MG63 (cell line): ENCODE measurements at regions not wholly inside any gene's neighbourhood (a gene's known extent, or its start where the extent isn't known, plus 50 kb on each side); places are given as distances from the start of the nearest gene placed in this dataset.
"Not testable (repeated sequence)": the region's sequence is repeated elsewhere in the genome, so short reads cannot be mapped to it uniquely, and the experiment has no call there.

Experiments used
- DNase-seq: peaks from one replicate; pipeline ENCODE4 v3.0.0-alpha.2; 2020
- H3K27me3 ChIP-seq: fragments of 250-450 bp; sonication (Bioruptor Pico); 2 replicates; pipeline ENCODE4 v1.5.1; 2020; ENCODE audit warnings: mild to moderate bottlenecking, moderate library complexity
- H3K36me3 ChIP-seq: fragments of 250-450 bp; sonication (Bioruptor Pico); 2 replicates; pipeline ENCODE4 v1.5.1; 2020; ENCODE audit warnings: mild to moderate bottlenecking, moderate library complexity
- H3K4me3 ChIP-seq: fragments of 250-450 bp; sonication (Bioruptor Pico); 2 replicates; pipeline ENCODE4 v1.5.1; 2020; ENCODE audit warnings: mild to moderate bottlenecking, moderate library complexity
- H3K9me3 ChIP-seq: fragments of 250-450 bp; sonication (Bioruptor Pico); 2 replicates; pipeline ENCODE4 v1.5.1; 2020; ENCODE audit warnings: mild to moderate bottlenecking, moderate library complexity

GRCh38 chr1:190633488-190633887, 155.8 kb upstream of the BRINP3 start:
- no peak for DNase-seq
- Histone ChIP-seq H3K4me3 (no peak overlapping the region), H3K36me3 (no peaks in the 10 kb centered on the region), H3K9me3 (peaks cover 3% of the 10 kb centered on the region), H3K27me3 (no peaks in the 10 kb centered on the region)

- Histone ChIP-seq H3K9me3 (peaks cover 3% of the 10 kb centered on the region), H3K4me3 (no peak overlapping the region), H3K27me3 (no peaks in the 10 kb centered on the region), H3K36me3 (no peaks in the 10 kb centered on the region)
- DNase-seq, result no peak
Measured at GRCh38 chr1:190634134-190634533, 156.5 kb upstream of the BRINP3 start.

- no peak overlapping the region for H3K4me3 ChIP-seq
- H3K9me3 ChIP-seq, result peaks cover 3% of the 10 kb centered on the region; the same call in 1 of the 2 replicates
- no peaks in the 10 kb centered on the region for H3K36me3 ChIP-seq
- DNase-seq, result no peak
- H3K27me3 ChIP-seq, result no peaks in the 10 kb centered on the region
Measured at GRCh38 chr1:190649553-190649952, 171.9 kb upstream of the BRINP3 start.

- no peak for DNase-seq
- Histone ChIP-seq H3K4me3 (no peak overlapping the region), H3K36me3 (no peaks in the 10 kb centered on the region), H3K9me3 (no peaks in the 10 kb centered on the region), H3K27me3 (no peaks in the 10 kb centered on the region)
Measured at GRCh38 chr1:190658907-190659306, 181.2 kb upstream of the BRINP3 start.

GRCh38 chr1:190663962-190664361, 186.3 kb upstream of the BRINP3 start:
- no peaks in the 10 kb centered on the region for H3K27me3 ChIP-seq
- H3K9me3 ChIP-seq, result no peaks in the 10 kb centered on the region
- no peak for DNase-seq
- H3K4me3 ChIP-seq, result no peak overlapping the region
- H3K36me3 ChIP-seq, result no peaks in the 10 kb centered on the region

- H3K36me3 ChIP-seq, result no peaks in the 10 kb centered on the region
- H3K9me3 ChIP-seq, result no peaks in the 10 kb centered on the region
- no peaks in the 10 kb centered on the region for H3K27me3 ChIP-seq
- no peak for DNase-seq
- H3K4me3 ChIP-seq, result no peak overlapping the region
Measured at GRCh38 chr1:190665045-190665444, 187.4 kb upstream of the BRINP3 start.

- Histone ChIP-seq H3K9me3 (no peaks in the 10 kb centered on the region), H3K27me3 (no peaks in the 10 kb centered on the region), H3K36me3 (no peaks in the 10 kb centered on the region), H3K4me3 (no peak overlapping the region)
- DNase-seq, result no peak
Measured at GRCh38 chr1:190667914-190668313, 190.2 kb upstream of the BRINP3 start.

- DNase-seq, result peak; percentile 63
- Histone ChIP-seq H3K9me3 (peaks cover 6% of the 10 kb centered on the region), H3K4me3 (no peak overlapping the region), H3K36me3 (no peaks in the 10 kb centered on the region), H3K27me3 (no peaks in the 10 kb centered on the region)
Measured at GRCh38 chr1:190679044-190679443, 201.4 kb upstream of the BRINP3 start.

- Histone ChIP-seq H3K9me3 (peaks cover 4% of the 10 kb centered on the region; the same call in 1 of the 2 replicates), H3K4me3 (no peak overlapping the region), H3K36me3 (no peaks in the 10 kb centered on the region), H3K27me3 (no peaks in the 10 kb centered on the region)
- DNase-seq, result no peak
Measured at GRCh38 chr1:190679454-190679853, 201.8 kb upstream of the BRINP3 start.

GRCh38 chr1:190679983-190680382, 202.3 kb upstream of the BRINP3 start:
- no peak for DNase-seq
- Histone ChIP-seq H3K36me3 (no peaks in the 10 kb centered on the region), H3K27me3 (no peaks in the 10 kb centered on the region), H3K4me3 (no peak overlapping the region), H3K9me3 (no peaks in the 10 kb centered on the region)

- Histone ChIP-seq H3K4me3 (no peak overlapping the region), H3K27me3 (no peaks in the 10 kb centered on the region), H3K9me3 (no peaks in the 10 kb centered on the region), H3K36me3 (no peaks in the 10 kb centered on the region)
- no peak for DNase-seq
Measured at GRCh38 chr1:190685676-190686075, 208.0 kb upstream of the BRINP3 start.

- no peak overlapping the region for H3K4me3 ChIP-seq
- no peaks in the 10 kb centered on the region for H3K36me3 ChIP-seq
- H3K27me3 ChIP-seq, result no peaks in the 10 kb centered on the region
- DNase-seq, result no peak
- no peaks in the 10 kb centered on the region for H3K9me3 ChIP-seq
Measured at GRCh38 chr1:190688096-190688495, 210.4 kb upstream of the BRINP3 start.

- not testable (repeated sequence) for H3K36me3 ChIP-seq
Measured at GRCh38 chr1:190698488-190698887, 220.8 kb upstream of the BRINP3 start.

GRCh38 chr1:190699165-190699564, 221.5 kb upstream of the BRINP3 start:
- H3K36me3 ChIP-seq, result no peaks in the 10 kb centered on the region
- no peaks in the 10 kb centered on the region for H3K27me3 ChIP-seq
- H3K9me3 ChIP-seq, result no peaks in the 10 kb centered on the region
- no peak overlapping the region for H3K4me3 ChIP-seq
- no peak for DNase-seq

More at GRCh38 chr1:190698488-190698887, 220.8 kb upstream of the BRINP3 start:
- not testable (repeated sequence) for DNase-seq, H3K27me3 ChIP-seq, H3K4me3 ChIP-seq, H3K9me3 ChIP-seq

GRCh38 chr1:190708418-190709057, 230.9 kb upstream of the BRINP3 start:
- Histone ChIP-seq H3K36me3 (no peaks in the 10 kb centered on the region), H3K9me3 (no peaks in the 10 kb centered on the region), H3K27me3 (no peaks in the 10 kb centered on the region), H3K4me3 (no peak overlapping the region)
- no peak for DNase-seq

- DNase-seq, result no peak
- 0 out of 2 replicates have a peak, but pooled peaks cover 3% of the 10 kb centered on the region for H3K9me3 ChIP-seq
- H3K36me3 ChIP-seq, result no peaks in the 10 kb centered on the region
- H3K4me3 ChIP-seq, result no peak overlapping the region
- no peaks in the 10 kb centered on the region for H3K27me3 ChIP-seq
Measured at GRCh38 chr1:190711069-190711468, 233.4 kb upstream of the BRINP3 start.

- 0 out of 2 replicates have a peak, but pooled peaks cover 3% of the 10 kb centered on the region for H3K9me3 ChIP-seq
- no peaks in the 10 kb centered on the region for H3K36me3 ChIP-seq
- H3K27me3 ChIP-seq, result no peaks in the 10 kb centered on the region
- DNase-seq, result no peak
- H3K4me3 ChIP-seq, result no peak overlapping the region
Measured at GRCh38 chr1:190717055-190717454, 239.4 kb upstream of the BRINP3 start.

- Histone ChIP-seq H3K27me3 (no peaks in the 10 kb centered on the region), H3K4me3 (peak overlapping the region; percentile 17), H3K36me3 (no peaks in the 10 kb centered on the region), H3K9me3 (no peaks in the 10 kb centered on the region)
- DNase-seq, result no peak
Measured at GRCh38 chr1:190736971-190737590, 259.4 kb upstream of the BRINP3 start.
